Activated B cell treated with CpG ODN at 0.5 μM for 24 hours (primary cell): ENCODE measurements at regions not wholly inside any gene's neighbourhood (a gene's known extent, or its start where the extent isn't known, plus 50 kb on each side); places are given as distances from the start of the nearest gene placed in this dataset.

Experiments
- ATAC-seq: fragments of 200-7000 bp; cut with Tn5 transposase; one replicate; pipeline ENCODE4 v1.10.0; 2021; ENCODE audit warnings: low read depth, mild to moderate bottlenecking, moderate library complexity
- CTCF ChIA-PET: fragments of 350-600 bp; sonication (Branson Sonifier 250); formaldehyde crosslinking; loops from one replicate; lab custom pipeline; 2021; ENCODE audit warnings: antibody characterized with exemption; lab: Charles Lee
- POLR2A ChIA-PET: fragments of 350-600 bp; sonication (Branson Sonifier 250); formaldehyde crosslinking; loops from one replicate; lab custom pipeline; 2021; ENCODE audit warnings: antibody characterized with exemption; lab: Charles Lee
- DNase-seq: peaks from one replicate; pipeline ENCODE4 v3.0.0; 2022
- H3K27ac Mint-ChIP-seq: one replicate; pipeline ENCODE4 v1.8.0; 2020; ENCODE audit warnings: mixed read lengths
- H3K27me3 Mint-ChIP-seq: one replicate; pipeline ENCODE4 v1.8.0; 2021; ENCODE audit warnings: mixed read lengths
- H3K36me3 Mint-ChIP-seq: one replicate; pipeline ENCODE4 v1.8.0; 2021; ENCODE audit warnings: low read depth, mixed read lengths
- H3K4me1 Mint-ChIP-seq: one replicate; pipeline ENCODE4 v1.8.0; 2021; ENCODE audit warnings: mixed read lengths
- H3K4me3 Mint-ChIP-seq: one replicate; pipeline ENCODE4 v1.8.0; 2020; ENCODE audit warnings: mild to moderate bottlenecking, mixed read lengths
- H3K9me3 Mint-ChIP-seq: one replicate; pipeline ENCODE4 v1.8.0; 2020; ENCODE audit warnings: mixed read lengths
- CTCF ChIP-seq: fragments of 200-600 bp; IDR thresholded peaks from one replicate; pipeline ENCODE4 v1.8.0; 2022; ENCODE audit warnings: antibody characterized with exemption, mild to moderate bottlenecking
- intact Hi-C: fragments of 100-400 bp; cut with micrococcal nuclease; formaldehyde crosslinking; loops from one replicate; pipeline ENCODE4 v1.15.1; 2024

- H3K9me3 Mint-ChIP-seq, result peaks cover 1% of the 10 kb centered on the region
- H3K36me3 Mint-ChIP-seq, result no peaks in the 10 kb centered on the region
- no peak for DNase-seq
- no peaks in the 10 kb centered on the region for H3K4me1 Mint-ChIP-seq
- intact Hi-C loops, result no loop called here
- no peak overlapping the region for H3K4me3 Mint-ChIP-seq
- ChIA-PET POLR2A (no interaction called here), CTCF (no interaction called here)
- no peak for TF ChIP-seq CTCF
- no peaks in the 10 kb centered on the region for H3K27me3 Mint-ChIP-seq
- ATAC-seq, result no peak
- no peak overlapping the region for H3K27ac Mint-ChIP-seq
Measured at GRCh38 chr15:36284911-36285310, 294.5 kb upstream of the CDIN1 start.

- Mint-ChIP-seq H3K9me3 (no peaks in the 10 kb centered on the region), H3K27ac (no peak overlapping the region), H3K4me3 (no peak overlapping the region), H3K36me3 (no peaks in the 10 kb centered on the region), H3K4me1 (no peaks in the 10 kb centered on the region), H3K27me3 (no peaks in the 10 kb centered on the region)
- CTCF ChIA-PET, result no interaction called here
- ATAC-seq (no peak), DNase-seq (no peak)
- POLR2A ChIA-PET, result no interaction called here
- TF ChIP-seq CTCF, result no peak
- intact Hi-C loops, result no loop called here
Measured at GRCh38 chr15:36291501-36291900, 287.9 kb upstream of the CDIN1 start.

GRCh38 chr15:36294359-36294758 lies 285.1 kb upstream of the CDIN1 start:
- H3K9me3 Mint-ChIP-seq, result no peaks in the 10 kb centered on the region
- H3K4me3 Mint-ChIP-seq, result no peak overlapping the region
- DNase-seq (no peak), ATAC-seq (no peak)
- H3K27me3 Mint-ChIP-seq, result no peaks in the 10 kb centered on the region
- H3K27ac Mint-ChIP-seq, result no peak overlapping the region
- H3K4me1 Mint-ChIP-seq, result no peaks in the 10 kb centered on the region
- POLR2A ChIA-PET, result no interaction called here
- no peak for TF ChIP-seq CTCF
- CTCF ChIA-PET, result no interaction called here
- intact Hi-C loops, result no loop called here
- no peaks in the 10 kb centered on the region for H3K36me3 Mint-ChIP-seq

- ChIA-PET POLR2A (no interaction called here), CTCF (no interaction called here)
- Mint-ChIP-seq H3K9me3 (peaks cover 2% of the 10 kb centered on the region), H3K4me1 (no peaks in the 10 kb centered on the region), H3K4me3 (no peak overlapping the region), H3K27me3 (no peaks in the 10 kb centered on the region), H3K27ac (no peak overlapping the region), H3K36me3 (no peaks in the 10 kb centered on the region)
- ATAC-seq (no peak), DNase-seq (no peak)
- no peak for TF ChIP-seq CTCF
- intact Hi-C loops, result no loop called here
Measured at GRCh38 chr15:36301947-36302346, 277.5 kb upstream of the CDIN1 start.

- Mint-ChIP-seq H3K9me3 (no peaks in the 10 kb centered on the region), H3K27me3 (no peaks in the 10 kb centered on the region), H3K4me1 (no peaks in the 10 kb centered on the region), H3K36me3 (no peaks in the 10 kb centered on the region), H3K4me3 (no peak overlapping the region), H3K27ac (no peak overlapping the region)
- TF ChIP-seq CTCF, result no peak
- POLR2A ChIA-PET, result no interaction called here
- DNase-seq, result no peak
- intact Hi-C loops, result no loop called here
- no peak for ATAC-seq
- CTCF ChIA-PET, result no interaction called here
Measured at GRCh38 chr15:36313021-36313420, 266.4 kb upstream of the CDIN1 start.
